HFF-Myc (cell line): ENCODE measurements at regions not wholly inside any gene's neighbourhood (a gene's known extent, or its start where the extent isn't known, plus 50 kb on each side); places are given as distances from the start of the nearest gene placed in this dataset.

Experiments
- DNase-seq: peaks from one replicate; pipeline ENCODE4 v3.0.0-alpha.2; 2011; ENCODE audit warnings: low read depth; ENCODE audit errors: extremely low read depth
- H3K4me3 ChIP-seq: replicated peaks from 2 replicates; pipeline ENCODE4 v1.5.1; 2011; ENCODE audit warnings: low read depth, mild to moderate bottlenecking, control low read depth, low read length
- CTCF ChIP-seq: IDR thresholded peaks from 2 replicates; pipeline ENCODE4 v1.5.1; 2012; ENCODE audit warnings: mild to moderate bottlenecking, low read depth, low read length, control low read depth; ENCODE audit errors: missing control alignments

- DNase-seq = no peak
- TF ChIP-seq CTCF = no peak
- H3K4me3 ChIP-seq = no peak overlapping the region
These were observed 331.0 kb upstream of the IL12A start for GRCh38 chr3:159657629-159658028.

GRCh38 chr3:159660326-159660725 lies 328.3 kb upstream of the IL12A start:
- no peak for DNase-seq
- no peak overlapping the region for H3K4me3 ChIP-seq
- no peak for TF ChIP-seq CTCF

- H3K4me3 ChIP-seq = no peak overlapping the region
- DNase-seq = no peak
- TF ChIP-seq CTCF = no peak
These were observed 327.7 kb upstream of the IL12A start for GRCh38 chr3:159660901-159661300.

- TF ChIP-seq CTCF = no peak
These were observed 326.1 kb upstream of the IL12A start for GRCh38 chr3:159662549-159662948.

GRCh38 chr3:159664006-159664405 lies 324.6 kb upstream of the IL12A start:
- H3K4me3 ChIP-seq = no peak overlapping the region
- no peak for DNase-seq
- no peak for TF ChIP-seq CTCF

More at GRCh38 chr3:159662549-159662948, 326.1 kb upstream of the IL12A start:
- DNase-seq = no peak
- H3K4me3 ChIP-seq = no peak overlapping the region

GRCh38 chr3:159664653-159665052 lies 324.0 kb upstream of the IL12A start:
- no peak for TF ChIP-seq CTCF
- no peak overlapping the region for H3K4me3 ChIP-seq
- no peak for DNase-seq

- TF ChIP-seq CTCF = no peak
- no peak for DNase-seq
- H3K4me3 ChIP-seq = no peak overlapping the region
These were observed 321.4 kb upstream of the IL12A start for GRCh38 chr3:159667261-159667660.
